GM18951 (cell line): ENCODE measurements at regions not wholly inside any gene's neighbourhood (a gene's known extent, or its start where the extent isn't known, plus 50 kb on each side); places are given as distances from the start of the nearest gene placed in this dataset.

Experiments used
- POLR2A ChIP-seq: IDR thresholded peaks from 4 replicates; pipeline ENCODE4 v1.6.1; 2011; ENCODE audit warnings: mild to moderate bottlenecking; ENCODE audit not compliant: insufficient read length, insufficient read depth; ENCODE audit errors: extremely low read depth
- in situ Hi-C: fragments of 300-500 bp; cut with MboI; formaldehyde crosslinking; loops from one replicate; pipeline ENCODE4 v1.12.0; 2022; ENCODE audit warnings: low sequenced_read_pairs, mixed read lengths, inconsistent platforms; ENCODE audit not compliant: unreplicated experiment

DNA sequence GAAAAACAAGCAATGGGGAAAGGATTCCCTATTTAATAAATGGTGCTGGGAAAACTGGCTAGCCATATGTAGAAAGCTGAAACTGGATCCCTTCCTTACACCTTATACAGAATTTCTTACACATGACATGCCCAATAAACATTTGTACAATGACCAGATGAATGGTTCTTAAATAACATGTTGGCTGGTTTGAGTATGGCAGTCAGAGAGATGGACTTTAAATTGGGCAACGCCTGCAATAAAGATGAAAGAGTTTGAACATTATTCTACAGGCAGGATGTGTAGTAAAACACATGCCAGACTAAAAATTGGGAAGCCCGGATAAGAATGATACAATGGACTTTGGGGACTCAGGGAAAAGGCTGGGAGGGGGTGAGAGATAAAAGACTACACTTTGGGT is 360.6 kb upstream of the KITLG start:
- in situ Hi-C loops, result no loop called here
- TF ChIP-seq POLR2A, result no peak

DNA sequence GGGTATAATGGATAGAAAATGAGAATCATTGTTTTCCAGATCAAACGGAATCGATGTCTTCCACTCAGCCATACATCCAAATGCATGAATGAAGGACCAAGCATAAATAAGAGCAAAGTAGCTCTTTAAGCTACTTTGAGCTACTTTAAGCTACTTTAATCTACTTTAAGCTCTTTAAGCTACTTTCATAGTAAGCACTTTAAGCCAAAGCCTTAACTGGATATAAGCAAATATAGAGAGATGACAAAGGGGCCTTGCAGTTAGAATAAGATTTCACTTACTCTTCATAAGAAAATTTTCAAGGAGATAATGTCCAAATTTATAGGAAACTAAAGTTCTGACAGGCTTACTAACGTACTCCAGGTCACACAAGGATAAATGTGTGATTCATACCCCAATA is 355.6 kb upstream of the KITLG start:
- TF ChIP-seq POLR2A, result no peak
- in situ Hi-C loops, result no loop called here

DNA sequence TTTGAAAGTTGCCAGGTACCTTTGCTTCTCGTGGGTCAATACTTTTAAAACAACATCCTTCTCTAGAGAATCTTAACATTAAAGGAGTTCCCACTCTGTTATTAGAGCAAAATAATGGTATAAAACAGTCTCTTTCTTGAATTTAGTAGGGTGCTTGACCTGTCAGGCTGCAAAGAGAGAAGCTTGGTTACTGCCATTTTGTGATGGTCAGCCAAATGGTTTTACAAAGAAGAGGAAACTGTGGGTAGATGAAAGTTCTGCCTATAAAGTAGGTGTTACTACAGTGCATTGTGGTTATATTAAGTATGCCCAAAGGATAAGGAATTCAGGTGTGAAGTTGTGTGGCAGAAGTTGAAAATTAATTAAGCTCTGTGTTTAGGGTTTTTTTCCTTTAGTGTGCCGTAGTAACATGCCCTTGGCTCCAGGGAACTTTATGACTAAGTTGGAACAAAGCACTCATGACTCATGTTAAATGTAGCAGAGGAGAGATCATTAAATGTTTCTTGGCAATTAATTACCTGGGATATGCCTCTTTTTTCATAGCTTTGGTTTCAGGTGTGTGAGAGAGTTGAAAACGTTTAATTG is 354.0 kb upstream of the KITLG start:
- TF ChIP-seq POLR2A, result no peak
- in situ Hi-C loops, result no loop called here

DNA sequence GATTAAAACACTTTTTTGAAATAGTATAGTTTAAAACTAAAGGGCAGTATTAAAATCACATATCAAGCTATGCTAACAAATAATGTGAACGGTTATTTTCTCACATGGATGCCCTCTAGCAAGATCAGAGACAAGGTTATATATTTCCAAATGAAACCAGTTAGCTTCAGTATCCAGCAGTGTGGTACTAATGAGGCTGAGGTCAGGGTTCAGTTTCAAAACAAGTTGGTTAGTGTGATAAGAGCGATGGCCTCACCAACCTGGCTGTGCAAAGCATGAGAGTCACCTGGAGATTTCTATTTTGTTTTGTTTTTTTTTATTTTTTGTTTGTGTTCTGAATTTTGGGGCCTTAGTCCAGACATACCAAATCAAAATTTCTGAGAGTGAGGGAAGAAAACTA is 352.2 kb upstream of the KITLG start:
- in situ Hi-C loops, result no loop called here
- no peak for TF ChIP-seq POLR2A

DNA sequence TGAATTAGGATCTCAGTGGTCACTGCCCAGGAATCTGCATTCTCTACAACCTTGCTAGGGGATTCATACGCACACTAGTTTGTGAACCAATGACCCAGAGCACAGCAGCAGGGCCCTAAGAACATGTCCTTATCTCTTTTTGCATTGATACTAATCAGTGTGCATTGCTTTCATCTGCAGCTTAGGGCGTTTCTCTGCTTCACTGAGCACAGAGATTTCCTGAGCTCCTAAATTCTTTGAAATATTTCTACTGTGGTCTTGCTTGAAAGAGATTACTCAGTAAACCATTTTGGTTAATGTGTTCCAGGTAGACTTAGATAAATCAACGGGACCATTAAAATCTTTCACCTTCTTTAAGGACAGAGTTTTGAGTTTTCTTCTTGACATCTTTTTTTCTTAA is 351.3 kb upstream of the KITLG start:
- in situ Hi-C loops, result no loop called here

DNA sequence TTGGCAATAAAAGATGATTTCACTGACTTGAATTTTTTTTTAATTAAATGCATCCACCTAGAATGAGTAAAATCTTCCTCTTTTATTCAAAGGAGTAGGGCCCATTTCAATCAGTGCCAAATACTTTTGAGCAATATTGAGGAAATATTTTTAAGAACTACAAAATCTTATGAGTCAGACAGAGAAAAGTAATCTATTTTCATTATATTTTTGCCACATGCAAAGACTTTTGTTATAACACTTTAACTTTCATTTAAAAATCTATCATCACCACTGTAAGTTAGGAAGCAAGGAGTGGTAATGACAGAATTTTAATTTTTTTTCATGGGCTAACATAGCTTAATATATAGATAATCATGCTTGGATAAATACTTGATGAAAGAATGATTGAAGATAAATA is 345.2 kb upstream of the KITLG start:
- no peak for TF ChIP-seq POLR2A
- in situ Hi-C loops, result no loop called here

More for the DNA sequence above, 351.3 kb upstream of the KITLG start:
- no peak for TF ChIP-seq POLR2A

DNA sequence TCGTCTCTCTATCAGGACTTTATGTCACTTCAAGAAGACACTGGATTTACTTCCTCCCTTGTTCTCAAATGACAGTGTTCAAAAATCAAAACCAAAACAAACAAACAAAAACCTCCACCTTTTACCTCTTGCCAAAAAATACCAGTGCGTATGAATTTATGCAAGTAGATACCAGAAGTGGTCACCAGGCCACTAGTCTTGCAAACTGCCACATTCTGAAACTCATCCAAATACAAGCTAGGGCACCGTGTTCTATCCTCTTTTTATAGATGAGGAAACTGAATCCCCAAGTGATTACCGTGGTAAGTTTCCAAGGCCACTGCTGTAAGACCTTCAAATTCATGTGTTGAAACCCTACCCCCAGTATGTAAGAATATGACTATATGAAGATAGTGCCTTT is 343.9 kb upstream of the KITLG start:
- no peak for TF ChIP-seq POLR2A
- in situ Hi-C loops, result no loop called here

DNA sequence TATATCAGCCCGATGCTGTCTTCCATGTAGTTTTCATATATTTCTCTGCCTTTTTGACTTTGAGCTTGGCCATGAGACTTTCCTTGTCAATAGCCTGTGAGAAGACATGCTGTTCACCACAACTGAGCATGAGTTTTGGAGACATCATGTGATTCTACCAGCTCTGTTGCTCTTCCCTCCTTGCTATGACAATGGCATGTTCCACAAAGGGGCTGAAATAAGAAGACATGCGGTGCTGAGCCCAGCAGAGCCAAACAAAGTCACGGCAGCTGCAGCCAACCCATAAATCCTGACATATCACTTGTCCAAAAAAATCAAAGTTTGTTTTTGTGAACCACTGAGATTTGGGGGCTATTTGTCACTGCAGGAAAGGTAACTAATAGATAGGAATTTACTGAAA is 343.4 kb upstream of the KITLG start:
- TF ChIP-seq POLR2A, result no peak
- in situ Hi-C loops, result no loop called here

DNA sequence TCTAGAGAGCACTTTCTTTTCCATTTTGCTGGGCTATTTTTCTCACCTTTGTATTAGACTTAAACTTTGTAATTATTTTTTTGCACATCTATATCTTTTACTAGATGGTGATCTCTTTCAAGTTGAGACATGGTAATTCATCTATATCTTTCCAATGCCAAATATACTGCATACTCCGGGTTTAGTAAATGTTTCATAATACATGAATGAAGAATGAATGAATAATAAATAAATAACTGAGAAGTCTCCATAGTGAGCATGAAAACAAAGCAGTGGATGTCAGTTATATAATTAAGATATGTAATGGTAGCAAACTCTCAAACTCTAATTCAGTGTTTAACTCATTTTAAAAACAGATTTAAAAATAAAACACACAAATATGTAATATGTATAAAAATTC is 342.5 kb upstream of the KITLG start:
- TF ChIP-seq POLR2A, result no peak
- in situ Hi-C loops, result no loop called here

DNA sequence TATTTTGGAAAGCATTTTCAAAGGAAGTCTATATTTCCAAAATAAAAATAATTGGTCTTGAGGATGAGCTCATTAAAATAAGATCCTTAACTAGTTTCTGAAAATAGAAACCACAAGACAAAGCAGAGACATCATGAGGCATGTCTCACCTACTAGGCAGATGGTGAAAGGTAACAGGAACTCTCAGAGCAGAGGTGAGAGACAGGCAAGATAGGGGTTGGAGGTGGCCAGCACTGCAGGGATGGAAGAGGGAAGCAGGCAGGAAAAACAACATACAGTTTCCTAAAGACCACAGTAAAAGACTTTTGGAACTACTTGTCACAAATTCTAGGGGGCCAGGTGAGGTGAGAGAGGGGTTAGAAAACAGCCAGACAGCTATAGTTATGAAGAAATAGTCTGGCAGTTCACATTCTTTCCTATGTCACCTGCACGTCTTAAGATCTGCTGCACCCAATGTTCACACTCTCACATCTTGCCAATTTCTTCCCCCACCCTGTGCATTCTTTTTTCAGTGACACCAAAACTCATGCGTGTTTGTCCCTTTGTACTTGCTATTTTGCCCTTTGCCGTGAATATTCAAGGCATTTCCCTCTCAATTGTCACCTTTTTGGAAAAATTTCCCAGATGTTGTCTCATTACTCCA is 341.7 kb upstream of the KITLG start:
- no peak for TF ChIP-seq POLR2A
- in situ Hi-C loops, result no loop called here

DNA sequence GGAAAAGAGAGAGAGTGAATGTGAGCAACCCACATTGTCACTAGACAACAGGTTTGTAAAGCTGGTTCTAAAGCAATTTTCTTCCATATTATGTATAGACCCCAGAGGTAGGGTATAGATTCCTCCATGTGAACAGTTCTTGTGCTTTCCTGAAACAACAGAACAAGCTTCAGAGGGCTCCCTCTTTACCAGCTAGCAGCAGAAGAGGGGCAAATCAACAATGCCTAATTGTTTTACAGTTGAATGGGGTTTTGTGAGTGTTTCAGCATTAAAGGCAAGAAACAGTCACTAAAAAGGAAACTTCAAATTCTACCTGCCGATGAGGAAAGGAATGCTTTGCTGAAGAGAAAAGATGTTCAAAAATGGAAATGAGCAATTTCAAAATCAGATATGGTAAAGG is 341.2 kb upstream of the KITLG start:
- in situ Hi-C loops, result no loop called here
- no peak for TF ChIP-seq POLR2A

DNA sequence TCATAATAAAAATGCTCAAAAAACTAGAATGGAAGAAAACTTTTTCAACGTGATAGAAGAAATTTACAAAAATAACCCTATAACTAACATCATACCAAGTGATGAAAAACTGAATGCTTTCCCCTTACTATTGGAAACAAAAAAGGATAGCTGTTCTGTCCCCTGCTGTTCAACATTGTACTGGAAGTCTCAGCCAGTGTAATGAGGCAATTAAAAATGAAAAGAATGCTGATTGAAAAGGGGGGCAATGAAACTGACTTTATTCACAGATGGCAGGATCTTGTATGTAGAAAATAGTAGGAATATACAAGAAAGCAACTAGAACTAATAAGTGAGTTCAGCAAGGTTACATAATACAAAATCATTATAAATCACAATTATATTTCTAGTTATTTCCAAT is 337.9 kb upstream of the KITLG start:
- TF ChIP-seq POLR2A, result no peak
- in situ Hi-C loops, result no loop called here

DNA sequence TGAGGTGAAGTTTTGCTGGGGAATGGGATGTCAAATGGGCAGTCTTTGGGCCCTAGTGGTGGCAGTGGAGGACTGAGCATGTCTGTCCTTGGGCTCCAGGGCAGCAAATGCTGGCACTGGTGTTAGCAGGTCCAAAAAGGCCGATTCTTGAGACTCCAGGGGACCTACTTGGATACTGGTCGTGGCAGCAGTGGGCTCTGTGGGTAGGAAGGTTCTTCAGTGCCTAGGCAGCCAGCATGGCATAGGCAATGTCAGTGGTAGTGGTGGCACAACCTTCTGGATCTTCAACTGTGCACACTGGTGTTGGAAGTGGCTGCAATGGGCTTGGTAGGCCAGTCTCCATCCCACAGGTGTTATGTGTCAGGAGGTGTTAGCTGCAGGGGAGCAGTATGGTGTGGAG is 334.7 kb upstream of the KITLG start:
- TF ChIP-seq POLR2A, result no peak
- in situ Hi-C loops, result no loop called here

DNA sequence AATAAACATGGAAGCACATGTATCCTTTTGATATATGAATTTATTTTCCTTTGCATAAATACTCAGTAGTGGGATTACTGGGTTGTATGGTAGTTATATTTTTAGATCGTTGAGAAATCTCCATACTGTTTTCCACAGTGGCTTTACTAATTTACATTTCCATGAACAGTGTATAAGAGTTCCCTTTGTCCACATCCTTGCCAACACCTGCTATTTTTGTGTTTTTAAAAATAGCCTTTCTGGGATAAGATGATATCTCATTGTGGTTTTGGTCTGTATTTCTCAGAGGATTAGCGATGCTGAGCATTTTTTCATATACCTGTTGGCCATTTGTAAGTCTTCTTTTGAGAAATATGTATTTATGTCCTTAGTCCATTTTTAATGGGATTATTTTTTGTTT is 329.2 kb upstream of the KITLG start:
- TF ChIP-seq POLR2A, result no peak
- in situ Hi-C loops, result no loop called here

DNA sequence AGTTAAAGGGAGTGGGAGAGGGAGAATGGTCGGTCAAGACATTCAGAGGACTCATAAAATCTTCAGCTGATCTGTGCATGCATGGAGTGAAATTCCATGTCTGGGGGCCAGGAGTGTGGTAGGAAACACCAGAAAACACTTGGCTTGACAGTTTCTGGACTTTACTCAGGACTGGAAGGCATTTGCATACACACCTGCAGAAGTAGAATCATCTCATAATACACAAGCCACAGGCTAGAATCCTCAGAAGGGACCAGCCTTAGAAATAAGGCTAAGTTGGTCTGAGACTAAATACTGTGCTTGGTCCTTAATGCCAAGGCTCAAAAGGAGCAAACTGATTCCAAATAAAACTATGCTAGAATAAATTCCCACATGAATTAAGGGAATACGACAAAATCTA is 328.1 kb upstream of the KITLG start:
- in situ Hi-C loops, result no loop called here
- no peak for TF ChIP-seq POLR2A
